ENCODE measurements at regions not wholly inside any gene's neighbourhood (a gene's known extent, or its start where the extent isn't known, plus 50 kb on each side); places are given as distances from the start of the nearest gene placed in this dataset.
"Not testable (repeated sequence)": the region's sequence is repeated elsewhere in the genome, so short reads cannot be mapped to it uniquely, and the experiment has no call there.

GRCh38 chr20:60786686-60787217 lies 465.3 kb upstream of the CDH4 start:
- no peak for DNase-seq

GRCh38 chr20:60787276-60787675 lies 464.8 kb upstream of the CDH4 start:
- no peak for DNase-seq

GRCh38 chr20:60788070-60788469 lies 464.0 kb upstream of the CDH4 start:
- no peak for DNase-seq

- DNase-seq, result no peak
Measured at GRCh38 chr20:60789399-60789798, 462.7 kb upstream of the CDH4 start.

GRCh38 chr20:60790339-60790738 lies 461.7 kb upstream of the CDH4 start:
- not testable (repeated sequence) for DNase-seq

GRCh38 chr20:60791823-60792222 lies 460.2 kb upstream of the CDH4 start:
- DNase-seq, result no peak

- no peak for DNase-seq
Measured at GRCh38 chr20:60792941-60793340, 459.1 kb upstream of the CDH4 start.

- no peak for DNase-seq
Measured at GRCh38 chr20:60794674-60795073, 457.4 kb upstream of the CDH4 start.

GRCh38 chr20:60795651-60796050 lies 456.4 kb upstream of the CDH4 start:
- no peak for DNase-seq

- no peak for DNase-seq
Measured at GRCh38 chr20:60800185-60800584, 451.9 kb upstream of the CDH4 start.

- no peak for DNase-seq
Measured at GRCh38 chr20:60802676-60803075, 449.4 kb upstream of the CDH4 start.

GRCh38 chr20:60803335-60804055 lies 448.6 kb upstream of the CDH4 start:
- DNase-seq, result no peak

- no peak for DNase-seq
Measured at GRCh38 chr20:60804240-60804917, 447.7 kb upstream of the CDH4 start.

GRCh38 chr20:60804918-60805630 lies 447.0 kb upstream of the CDH4 start:
- no peak for DNase-seq

- DNase-seq, result no peak
Measured at GRCh38 chr20:60806354-60806753, 445.7 kb upstream of the CDH4 start.

- no peak for DNase-seq
Measured at GRCh38 chr20:60806824-60807223, 445.2 kb upstream of the CDH4 start.

GRCh38 chr20:60808003-60808672 lies 443.9 kb upstream of the CDH4 start:
- DNase-seq, result no peak

- DNase-seq, result no peak
Measured at GRCh38 chr20:60808701-60809100, 443.4 kb upstream of the CDH4 start.

GRCh38 chr20:60810561-60810960 lies 441.5 kb upstream of the CDH4 start:
- DNase-seq, result no peak

GRCh38 chr20:60812561-60812960 lies 439.5 kb upstream of the CDH4 start:
- no peak for DNase-seq

GRCh38 chr20:60813066-60813465 lies 439.0 kb upstream of the CDH4 start:
- DNase-seq, result no peak

GRCh38 chr20:60815656-60816055 lies 436.4 kb upstream of the CDH4 start:
- no peak for DNase-seq

GRCh38 chr20:60816901-60817300 lies 435.2 kb upstream of the CDH4 start:
- DNase-seq, result no peak

Measured in suppressor macrophage treated with lipopolysaccharide for 1 hour (primary cell).